ENCODE measurements at regions not wholly inside any gene's neighbourhood (a gene's known extent, or its start where the extent isn't known, plus 50 kb on each side); places are given as distances from the start of the nearest gene placed in this dataset.
"Not testable (repeated sequence)": the region's sequence is repeated elsewhere in the genome, so short reads cannot be mapped to it uniquely, and the experiment has no call there.

DNA sequence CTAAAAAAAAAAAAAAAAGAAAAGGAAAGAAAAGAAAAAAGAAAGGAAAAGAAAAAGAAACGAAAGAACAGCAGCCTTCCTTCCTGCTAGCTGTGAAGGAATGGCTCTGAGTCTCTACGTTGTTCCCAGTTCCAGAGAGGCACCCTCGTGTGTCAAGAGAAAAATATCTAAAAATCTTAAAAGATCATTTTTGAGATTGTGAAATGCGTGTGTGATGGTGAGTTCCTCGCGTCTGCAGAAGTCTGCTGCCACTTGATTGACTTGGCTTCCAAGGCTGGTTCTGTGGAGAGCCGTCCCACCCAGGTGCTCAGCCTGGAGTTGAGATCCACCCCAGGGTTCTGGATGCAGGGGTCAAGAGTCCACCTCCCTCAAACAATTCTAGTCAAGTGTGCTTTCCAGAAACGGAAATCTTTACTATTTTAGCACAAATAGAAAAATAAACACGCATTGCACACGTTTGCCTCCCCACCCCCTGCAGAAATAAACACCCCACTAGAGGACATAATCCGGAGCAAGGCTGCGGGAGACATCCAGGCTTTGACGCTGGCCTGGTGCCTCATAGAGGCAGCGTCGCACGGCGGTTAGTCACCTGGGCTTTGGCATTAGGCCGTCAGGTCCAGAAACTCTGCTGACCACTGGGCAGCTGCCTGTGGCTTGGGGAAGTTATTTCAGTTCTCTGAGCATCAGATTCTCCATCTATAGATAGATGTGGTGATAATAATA lies 265.4 kb downstream of the FAM43A start:
- no peak for DNase-seq (ENCODE audit: low spot score)

DNA sequence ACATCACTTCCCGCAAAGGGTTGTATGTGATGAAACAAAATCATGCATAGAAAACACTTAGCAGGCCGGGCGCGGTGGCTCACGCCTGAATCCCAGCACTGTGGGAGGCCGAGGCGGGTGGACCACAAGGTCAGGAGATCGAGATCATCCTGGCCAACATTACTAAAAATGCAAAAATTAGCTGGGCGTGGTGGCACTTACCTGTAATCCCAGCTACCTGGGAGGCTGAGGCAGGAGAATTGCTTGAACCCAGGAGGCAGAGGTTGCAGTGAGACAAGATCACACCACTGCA lies 265.9 kb downstream of the FAM43A start:
- not testable (repeated sequence) for DNase-seq (ENCODE audit: low spot score)

DNA sequence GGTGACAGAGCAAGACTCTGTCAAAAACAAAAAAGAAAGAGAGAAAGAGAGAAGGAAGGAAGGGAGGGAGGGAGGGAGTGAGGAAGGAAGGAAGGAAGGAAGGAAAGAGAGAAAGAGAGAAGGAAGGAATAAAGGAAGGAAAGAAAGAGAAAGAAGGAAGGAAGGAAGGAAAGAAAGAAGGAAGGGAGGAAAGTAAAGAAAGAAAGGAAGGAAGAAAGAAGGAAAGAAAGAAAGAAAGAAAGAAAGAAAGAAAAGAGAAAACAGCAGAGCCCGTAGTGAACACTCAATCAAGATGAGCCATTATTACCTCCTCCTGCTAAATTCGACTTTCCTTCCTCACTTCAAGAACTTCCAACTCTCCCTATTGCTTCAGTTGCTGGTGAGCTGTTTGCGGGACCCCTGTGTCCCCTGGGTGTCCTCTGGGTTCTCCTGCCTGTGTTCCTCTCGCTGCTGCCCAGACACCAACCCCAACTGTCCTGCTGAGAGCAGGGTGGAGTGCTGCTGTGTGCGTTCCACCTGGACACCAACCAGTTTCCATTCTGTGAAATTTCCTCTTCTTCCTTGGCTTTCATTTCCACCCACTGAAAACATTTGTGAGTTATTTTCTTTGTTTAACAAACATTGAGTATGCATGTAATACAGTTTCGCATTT lies 266.4 kb downstream of the FAM43A start:
- no peak for DNase-seq (ENCODE audit: low spot score)

DNA sequence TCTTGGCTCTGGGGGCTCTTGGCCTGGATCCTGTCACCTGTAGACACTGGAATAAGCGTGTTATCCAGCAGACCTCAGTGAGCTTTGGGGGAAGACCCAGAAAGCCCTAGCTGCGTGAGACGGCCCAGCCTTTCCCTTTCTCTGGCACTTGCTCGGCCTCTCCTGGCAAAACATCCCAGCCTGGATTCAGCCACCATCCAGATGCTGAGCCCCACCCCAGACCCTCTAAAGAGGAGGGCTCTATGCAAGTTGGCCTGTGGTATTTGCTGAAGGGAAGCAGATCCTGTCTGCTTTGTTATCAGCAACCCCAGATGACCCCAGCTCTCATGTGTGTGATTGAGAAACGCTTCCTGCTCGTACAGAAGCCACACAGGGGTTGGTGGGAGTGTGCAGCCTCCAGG lies 267.2 kb downstream of the FAM43A start:
- DNase-seq (ENCODE audit: low spot score), result no peak

DNA sequence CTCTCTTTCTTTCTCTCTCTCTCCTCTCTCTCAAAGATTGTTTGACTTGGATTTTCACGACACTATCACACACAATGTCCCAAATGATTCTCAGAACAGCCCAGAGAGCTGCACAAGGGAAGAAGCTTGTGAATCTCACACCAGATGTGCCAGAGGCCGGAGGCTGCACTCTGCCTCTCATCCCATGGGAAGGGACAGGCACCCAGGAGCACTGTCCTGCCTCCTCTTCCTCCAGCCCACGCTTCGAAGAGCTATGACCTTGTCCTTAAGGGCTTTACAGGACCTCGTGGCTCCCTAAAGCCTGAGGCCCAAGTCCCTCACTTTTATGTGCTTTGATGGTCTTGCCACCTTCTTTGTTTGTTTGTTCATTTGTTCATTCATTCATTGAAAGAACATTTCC lies 267.6 kb downstream of the FAM43A start:
- DNase-seq (ENCODE audit: low spot score), result no peak

DNA sequence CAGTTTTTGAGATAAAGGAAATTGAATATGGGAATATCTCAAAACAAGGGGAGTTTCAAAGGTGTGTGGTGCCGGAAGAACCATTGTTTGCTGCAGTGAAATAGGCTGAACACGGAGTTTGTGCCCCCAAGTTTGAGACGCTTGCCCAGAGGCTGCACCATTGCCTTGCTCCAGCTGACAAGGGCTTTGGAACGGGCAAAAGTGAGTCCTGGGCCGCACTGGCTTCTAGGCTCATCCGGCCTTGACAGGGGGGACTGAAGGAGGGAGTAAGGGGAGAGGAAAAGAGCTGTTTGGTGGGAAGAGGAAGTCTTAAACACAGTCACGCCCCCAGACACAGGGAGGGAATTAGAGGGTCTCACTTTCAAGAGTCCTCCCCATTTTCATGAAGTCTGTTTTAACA lies 269.9 kb downstream of the FAM43A start:
- DNase-seq (ENCODE audit: low spot score), result no peak

DNA sequence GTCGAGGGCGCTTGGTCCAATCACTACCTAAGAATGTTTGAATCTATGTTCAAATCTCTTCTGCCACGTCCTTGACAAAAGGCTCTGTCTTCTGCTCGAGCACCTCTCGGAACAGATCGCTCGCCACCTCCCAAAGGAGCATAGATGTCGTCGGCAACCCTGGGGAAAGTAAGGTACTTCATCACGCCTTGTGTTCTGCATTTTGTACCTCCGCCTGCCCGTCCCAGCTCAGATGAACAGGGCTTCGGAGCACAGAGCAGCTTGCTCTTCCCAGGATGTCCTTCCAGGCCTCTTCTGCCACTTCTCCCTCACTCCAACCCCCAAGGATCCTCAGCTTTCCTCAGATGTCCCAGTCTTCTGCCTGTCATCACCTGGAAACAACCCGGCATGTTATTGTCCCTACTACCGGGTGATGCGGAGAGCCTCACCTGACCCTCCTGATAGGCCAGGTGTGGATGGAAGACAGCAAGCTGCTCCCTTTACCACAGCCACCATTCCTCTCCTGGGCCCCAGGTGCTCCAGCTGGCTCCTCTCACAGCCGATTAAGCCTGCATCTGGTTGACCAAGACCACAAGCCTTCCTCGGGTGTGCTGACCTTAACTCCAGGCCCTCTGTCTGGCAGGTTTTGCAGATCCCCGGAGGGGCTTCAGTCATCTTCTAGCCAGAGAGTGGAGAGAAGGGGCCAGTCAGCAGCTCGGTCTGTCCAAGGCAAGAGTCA lies 270.5 kb downstream of the FAM43A start:
- no peak for DNase-seq (ENCODE audit: low spot score)

DNA sequence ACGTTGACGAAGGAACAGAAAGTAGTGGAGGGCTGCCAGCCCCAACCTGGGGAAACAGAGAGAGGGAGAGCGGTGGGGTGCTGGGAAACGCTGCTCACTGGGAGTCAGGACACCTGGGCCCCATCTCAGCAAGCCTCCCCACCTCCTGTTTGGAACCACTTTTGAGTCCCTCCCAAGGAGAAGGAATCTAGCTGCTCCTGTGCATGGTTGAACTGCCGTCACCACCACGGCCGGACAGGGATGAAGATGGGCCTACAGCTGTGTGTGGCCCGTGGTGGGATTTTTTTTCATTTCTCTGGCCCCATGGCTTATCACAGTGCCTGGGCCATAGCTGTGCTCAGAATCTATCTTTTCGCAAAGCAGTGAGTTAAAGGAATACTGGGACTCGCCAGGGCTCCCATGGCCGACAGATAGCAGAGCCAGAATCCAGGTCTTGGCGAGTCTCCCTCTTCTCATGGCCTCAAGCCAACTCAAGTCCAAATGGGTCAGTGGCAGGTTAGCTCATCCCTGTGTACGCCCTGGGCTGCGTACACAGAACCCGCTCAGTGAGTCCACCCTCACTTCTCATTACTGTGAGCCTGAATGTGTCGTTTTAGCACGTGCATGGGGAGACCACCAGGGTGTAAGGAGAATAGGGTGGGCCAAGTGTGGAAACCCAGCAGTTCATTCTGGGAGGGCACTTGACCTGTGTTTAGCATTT lies 271.2 kb downstream of the FAM43A start:
- no peak for DNase-seq (ENCODE audit: low spot score)

DNA sequence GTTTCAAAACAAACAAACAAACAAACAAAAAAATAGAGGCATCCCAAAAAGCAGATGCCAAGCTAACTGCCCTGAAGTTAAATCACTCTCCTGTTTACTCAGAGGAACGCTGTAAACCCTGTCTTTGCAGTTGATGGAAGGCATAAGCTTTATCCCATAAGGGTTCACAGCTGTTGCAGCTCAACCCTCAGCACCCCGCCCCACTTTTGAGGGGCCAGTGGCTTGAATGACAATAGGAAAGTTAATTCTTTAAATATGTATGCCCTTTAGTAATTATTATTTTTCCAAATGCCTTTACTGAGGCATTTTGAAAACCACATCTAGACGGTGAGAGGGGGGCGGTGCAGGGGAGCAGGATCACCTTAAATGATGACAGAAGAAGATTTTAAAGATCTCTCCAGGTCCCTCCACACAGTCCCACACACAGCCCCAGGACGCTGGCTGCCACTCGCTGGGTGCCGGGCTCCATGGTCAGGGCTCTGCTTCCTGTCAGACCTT lies 272.1 kb downstream of the FAM43A start:
- no peak for DNase-seq (ENCODE audit: low spot score)

DNA sequence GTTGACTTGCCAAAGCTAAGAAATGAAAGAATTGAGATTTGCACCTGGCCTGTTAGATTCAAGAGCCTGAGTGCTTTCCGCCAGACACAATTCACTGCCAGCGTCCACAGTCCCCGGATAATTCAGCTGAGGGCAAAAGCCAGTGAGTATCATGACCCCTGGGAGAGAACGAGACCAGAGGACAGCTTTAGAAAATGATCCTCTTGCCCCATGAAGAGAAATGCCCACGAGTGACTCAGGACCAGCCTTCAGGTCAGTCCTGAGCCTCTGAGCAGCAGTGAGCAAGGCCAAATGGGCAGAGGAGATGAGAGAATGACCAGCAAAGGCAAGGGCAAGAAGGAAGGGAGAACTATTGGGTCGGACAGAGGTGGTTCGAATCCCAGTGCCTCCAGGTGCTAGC lies 273.5 kb downstream of the FAM43A start:
- DNase-seq (ENCODE audit: low spot score), result no peak

DNA sequence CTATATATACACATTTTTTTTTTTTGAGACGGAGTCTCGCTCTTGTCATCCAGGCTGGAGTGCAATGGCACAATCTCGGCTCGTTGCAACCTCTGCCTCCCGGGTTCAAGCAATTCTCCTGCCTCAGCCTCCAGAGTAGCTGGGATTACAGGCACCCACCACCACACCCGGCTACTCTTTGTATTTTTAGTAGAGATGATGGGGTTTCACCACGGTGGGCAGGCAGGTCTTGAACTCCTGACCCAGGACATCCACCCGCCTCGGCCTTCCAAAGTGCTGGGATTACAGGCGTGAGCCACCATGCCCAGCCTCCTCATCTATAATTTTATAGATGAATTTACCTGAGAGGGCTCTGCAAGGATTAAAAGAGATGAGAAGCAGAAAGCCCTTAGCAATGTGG lies 274.0 kb downstream of the FAM43A start:
- not testable (repeated sequence) for DNase-seq (ENCODE audit: low spot score)

DNA sequence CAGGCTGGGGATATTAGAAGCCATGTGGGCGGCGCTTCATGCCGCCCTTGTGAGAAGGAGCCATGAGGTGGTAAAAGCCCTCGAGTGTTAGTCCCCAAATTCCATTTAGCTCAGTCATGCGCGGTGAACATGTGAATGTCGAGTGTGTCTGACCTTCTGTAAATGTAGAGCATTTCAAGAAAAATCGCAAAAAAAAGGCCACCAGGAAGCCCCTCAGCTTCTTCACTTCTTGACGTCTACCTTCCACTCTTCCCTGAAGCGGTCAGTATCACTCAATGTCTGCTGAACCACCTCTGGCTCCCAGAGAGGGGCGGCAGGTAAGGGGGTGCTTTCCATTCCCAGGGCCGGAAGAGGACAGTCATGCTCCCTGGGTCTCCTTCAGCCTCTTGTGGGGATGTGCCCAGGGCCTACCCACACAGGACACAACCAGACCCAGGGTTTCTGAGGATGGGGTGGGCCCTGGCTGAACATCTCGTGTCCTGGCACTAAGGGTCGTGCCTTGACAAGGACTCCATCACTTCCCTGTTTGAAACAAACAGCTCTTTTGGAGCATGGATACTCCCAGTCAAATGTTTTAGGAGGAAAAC lies 274.9 kb downstream of the FAM43A start:
- DNase-seq (ENCODE audit: low spot score), result no peak

DNA sequence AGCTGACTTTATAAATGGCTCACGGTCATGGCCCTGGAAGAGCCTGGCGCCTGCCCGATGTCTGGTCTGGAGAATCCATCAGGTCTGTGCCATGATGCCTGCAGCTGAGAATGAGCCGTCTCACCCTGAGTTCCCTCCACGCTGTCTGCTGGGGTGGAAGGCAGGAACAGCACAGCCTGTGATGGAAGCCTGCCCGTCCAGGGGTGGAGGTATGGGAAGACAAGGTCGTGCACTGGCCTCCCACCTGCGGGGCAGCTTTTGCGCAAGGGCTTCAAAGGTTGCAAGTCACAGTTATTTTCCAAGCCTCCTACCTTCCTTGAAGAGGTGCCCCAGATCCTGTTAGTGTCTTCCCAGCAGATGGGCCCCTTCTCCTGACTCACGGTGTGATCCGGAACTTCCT lies 275.5 kb downstream of the FAM43A start:
- DNase-seq (ENCODE audit: low spot score), result no peak

DNA sequence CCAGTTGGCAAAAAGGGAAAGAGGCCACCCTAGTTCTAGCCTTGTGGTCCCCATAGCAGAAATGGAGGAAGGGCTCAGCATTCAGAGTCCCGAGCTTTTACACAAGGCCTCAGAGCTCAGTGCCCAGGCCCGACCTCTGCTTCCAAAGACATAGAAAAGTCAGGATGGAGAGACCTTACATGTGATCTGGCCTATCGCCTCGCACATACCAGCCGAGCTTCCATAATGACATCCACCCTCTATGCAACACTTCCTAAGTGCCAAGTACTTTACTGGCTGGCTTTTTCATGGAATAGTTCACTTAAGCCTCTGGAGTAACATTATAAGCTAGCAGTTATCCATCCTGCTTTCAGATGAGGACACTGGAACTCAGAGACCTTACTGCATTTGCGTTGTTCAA lies 275.9 kb downstream of the FAM43A start:
- no peak for DNase-seq (ENCODE audit: low spot score)

DNA sequence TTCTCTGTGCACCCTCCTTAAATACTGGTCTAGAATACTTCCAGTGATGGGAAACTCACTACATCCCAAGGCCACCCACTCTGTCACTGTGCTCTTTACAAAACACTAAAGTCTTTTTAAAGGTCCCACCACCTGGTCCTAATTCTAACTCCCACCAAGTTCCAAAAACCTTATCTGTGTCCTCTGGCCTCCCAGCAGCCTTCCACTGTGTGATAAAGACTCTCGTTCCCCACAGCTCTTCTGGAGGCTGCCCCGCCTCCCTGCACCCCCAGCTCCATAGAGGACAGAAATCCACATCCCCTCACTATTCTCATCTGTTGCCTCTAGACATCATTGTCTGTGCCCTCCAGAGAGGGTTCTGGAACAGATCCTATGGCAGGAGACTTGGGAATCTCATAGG lies 276.4 kb downstream of the FAM43A start:
- DNase-seq (ENCODE audit: low spot score), result no peak

DNA sequence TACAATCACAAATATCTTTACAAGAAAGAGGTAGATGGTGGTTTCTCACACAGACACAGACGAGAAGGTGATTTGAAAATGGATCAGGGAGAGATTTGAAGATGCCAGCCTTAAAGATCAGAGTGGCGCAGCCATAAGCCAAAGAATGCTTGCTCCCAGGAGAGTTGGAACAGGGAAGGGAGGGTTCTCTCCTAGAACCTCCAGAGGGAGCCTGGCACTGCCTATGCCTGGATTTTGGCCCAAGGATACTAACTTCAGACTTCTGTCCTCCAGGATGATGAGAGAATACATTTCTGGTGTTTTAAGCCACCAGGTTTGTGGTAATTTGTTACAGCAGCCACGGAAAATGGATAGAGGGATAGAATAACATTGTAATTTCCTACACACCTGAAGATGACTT lies 279.1 kb downstream of the FAM43A start:
- DNase-seq (ENCODE audit: low spot score), result no peak

DNA sequence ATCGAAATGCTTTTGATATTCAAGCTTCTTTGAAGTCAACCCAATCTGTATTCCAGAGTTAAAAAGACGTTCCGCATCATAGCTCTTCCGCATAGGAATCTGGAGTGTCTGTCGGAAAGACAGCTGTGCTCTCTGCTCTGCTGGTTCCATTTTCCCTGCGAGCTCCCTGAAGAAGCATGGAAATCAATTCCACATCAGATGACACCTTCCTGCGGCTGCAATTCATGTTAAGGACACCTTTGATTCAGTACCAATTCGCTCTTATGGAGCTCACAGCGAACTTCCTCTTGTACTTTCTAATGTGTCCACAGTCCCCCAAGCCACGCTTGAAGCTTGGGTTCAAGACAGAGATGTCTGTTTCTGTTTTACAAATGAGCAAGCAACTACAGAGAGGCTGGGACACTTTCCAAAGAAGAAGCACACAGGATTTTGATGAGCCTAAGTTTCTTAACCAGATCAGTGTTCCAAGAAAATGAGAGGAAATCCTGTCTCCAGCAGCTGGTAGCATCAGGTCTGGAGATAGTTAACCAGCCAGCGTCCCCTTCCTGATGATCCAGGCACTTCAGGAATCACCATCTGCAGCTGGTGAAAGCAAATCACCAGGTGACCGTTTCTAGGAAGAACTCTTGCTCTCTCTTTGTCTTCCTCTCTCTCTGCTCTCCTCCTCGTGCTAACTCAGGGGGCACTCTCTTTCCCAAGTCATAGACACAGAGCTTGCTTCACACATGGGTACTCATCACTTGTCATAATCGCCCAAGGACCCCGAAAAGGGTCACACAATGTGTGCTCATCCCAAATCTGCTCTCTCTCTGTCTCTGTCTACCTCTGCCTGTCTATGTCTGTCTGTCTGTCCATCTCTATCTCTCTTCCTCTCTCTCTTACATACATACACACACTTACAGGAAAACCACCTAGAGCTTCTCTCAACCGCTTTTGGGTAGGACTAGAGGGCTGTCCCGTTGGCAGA lies 281.8 kb downstream of the FAM43A start:
- DNase-seq (ENCODE audit: low spot score), result no peak

DNA sequence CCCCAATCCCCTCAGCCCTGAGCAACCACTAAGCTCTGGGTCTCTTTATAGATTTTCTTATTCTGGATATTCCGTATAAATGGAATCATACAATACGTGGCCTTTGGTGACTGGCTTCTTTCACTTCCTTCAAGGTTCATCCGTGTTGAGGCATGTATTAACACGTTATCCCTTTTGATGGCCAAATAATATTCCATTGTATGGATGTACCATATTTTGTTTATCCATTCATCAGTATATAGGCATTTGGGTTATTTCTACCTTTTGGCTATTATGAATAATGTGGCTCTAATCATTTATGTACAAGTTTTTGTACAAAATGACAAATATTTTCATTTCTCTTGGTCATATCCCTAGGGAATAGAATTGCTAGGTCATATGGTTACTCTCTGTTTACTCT lies 284.4 kb downstream of the FAM43A start:
- no peak for DNase-seq (ENCODE audit: low spot score)

DNA sequence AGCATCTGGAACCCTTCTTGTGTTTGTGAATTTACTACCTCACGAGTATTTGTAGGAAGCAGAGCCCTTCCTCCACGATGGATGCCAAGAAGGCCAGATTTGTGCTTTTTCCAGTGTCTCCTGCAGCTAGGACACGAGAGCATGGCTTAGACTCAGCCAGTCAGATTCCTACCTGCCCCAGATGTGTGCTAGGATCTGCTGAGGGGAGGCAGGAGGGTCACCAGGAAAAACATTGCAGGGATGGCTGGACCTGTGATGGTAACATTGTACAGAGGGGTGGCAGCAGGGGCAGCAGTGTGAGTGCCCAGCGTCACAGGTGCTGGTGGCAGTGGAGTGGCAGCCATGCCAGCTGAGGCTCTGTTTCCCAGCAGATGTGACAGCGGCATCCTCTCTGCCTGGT lies 285.3 kb downstream of the FAM43A start:
- no peak for DNase-seq (ENCODE audit: low spot score)

DNA sequence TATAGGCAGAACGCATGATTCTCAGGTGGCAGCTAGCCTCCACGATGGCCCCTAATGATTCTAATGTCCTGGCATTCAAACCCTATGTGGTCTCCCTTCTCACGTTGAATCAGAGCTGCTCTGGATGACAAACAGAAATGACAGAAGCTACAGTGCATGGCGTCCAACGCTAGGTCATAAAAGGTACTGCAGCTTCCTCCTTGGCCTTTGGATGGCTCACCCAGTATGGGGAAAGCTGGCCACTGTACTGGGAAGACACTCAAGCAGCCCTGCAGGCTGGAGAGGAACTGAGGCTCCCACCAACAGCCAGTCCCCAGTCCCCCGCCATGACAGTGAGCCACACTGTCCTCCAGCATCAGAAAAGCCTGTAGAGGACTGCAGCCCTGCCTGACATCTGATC lies 286.3 kb downstream of the FAM43A start:
- DNase-seq (ENCODE audit: low spot score), result no peak

DNA sequence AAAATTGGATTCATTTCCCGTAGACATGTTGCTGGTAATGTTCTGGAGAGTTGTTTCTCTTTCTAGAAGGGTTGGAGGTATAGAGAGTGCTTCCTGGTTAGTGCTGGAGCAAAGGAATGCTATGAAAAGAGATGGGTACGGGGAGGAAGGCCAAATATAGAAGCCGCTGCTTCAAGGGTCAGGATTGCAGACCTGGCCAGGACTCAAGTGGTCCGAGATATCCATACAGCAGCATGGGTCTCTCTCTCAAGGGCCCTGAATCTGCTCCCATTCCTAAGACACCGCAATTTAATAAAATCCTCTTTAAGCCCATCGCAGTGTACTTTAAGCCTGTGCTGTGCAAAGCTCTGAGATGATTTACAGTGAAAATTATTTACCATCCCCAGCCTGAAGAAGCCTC lies 287.0 kb downstream of the FAM43A start:
- no peak for DNase-seq (ENCODE audit: low spot score)
